GM12878 (cell line): ENCODE measurements at regions not wholly inside any gene's neighbourhood (a gene's known extent, or its start where the extent isn't known, plus 50 kb on each side); places are given as distances from the start of the nearest gene placed in this dataset.

Experiments used
- SMC3 ChIP-seq: IDR thresholded peaks from 2 replicates; pipeline ENCODE4 v1.6.1; 2011; ENCODE audit warnings: low read length, improper control_type of control experiment, borderline replicate concordance
- SREBF2 ChIP-seq: IDR thresholded peaks from 2 replicates; pipeline ENCODE4 v1.6.1; 2012; ENCODE audit warnings: mild to moderate bottlenecking, low read length
- TF ChIP-seq, protein P1 (sequence below): IDR thresholded peaks from 2 replicates; pipeline ENCODE4 v1.6.1; 2012; ENCODE audit warnings: mild to moderate bottlenecking, low read depth, low read length

DNA sequence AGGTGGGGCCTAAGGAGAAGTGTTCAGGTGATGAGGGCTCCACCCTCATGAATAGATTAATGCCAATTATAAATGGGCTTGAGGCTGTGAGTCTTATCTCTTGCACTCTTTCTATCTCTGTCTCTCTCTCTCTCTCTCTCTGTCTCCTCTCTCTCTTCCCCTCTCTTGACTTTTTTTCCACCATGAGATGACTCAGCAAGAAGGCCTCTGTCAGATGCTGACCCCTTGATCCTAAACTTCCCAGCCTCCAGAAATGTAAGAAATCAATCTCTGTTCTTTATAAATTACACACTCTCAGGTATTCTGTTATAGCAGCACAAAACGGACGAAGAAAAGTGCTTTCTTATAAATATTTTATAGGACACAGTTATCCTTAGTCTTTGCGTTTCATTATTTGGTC, 184.9 kb upstream of the PCDH7 start:
- no peak for TF ChIP-seq SREBF2
- no peak for TF ChIP-seq SMC3
- TF ChIP-seq, protein P1, sequence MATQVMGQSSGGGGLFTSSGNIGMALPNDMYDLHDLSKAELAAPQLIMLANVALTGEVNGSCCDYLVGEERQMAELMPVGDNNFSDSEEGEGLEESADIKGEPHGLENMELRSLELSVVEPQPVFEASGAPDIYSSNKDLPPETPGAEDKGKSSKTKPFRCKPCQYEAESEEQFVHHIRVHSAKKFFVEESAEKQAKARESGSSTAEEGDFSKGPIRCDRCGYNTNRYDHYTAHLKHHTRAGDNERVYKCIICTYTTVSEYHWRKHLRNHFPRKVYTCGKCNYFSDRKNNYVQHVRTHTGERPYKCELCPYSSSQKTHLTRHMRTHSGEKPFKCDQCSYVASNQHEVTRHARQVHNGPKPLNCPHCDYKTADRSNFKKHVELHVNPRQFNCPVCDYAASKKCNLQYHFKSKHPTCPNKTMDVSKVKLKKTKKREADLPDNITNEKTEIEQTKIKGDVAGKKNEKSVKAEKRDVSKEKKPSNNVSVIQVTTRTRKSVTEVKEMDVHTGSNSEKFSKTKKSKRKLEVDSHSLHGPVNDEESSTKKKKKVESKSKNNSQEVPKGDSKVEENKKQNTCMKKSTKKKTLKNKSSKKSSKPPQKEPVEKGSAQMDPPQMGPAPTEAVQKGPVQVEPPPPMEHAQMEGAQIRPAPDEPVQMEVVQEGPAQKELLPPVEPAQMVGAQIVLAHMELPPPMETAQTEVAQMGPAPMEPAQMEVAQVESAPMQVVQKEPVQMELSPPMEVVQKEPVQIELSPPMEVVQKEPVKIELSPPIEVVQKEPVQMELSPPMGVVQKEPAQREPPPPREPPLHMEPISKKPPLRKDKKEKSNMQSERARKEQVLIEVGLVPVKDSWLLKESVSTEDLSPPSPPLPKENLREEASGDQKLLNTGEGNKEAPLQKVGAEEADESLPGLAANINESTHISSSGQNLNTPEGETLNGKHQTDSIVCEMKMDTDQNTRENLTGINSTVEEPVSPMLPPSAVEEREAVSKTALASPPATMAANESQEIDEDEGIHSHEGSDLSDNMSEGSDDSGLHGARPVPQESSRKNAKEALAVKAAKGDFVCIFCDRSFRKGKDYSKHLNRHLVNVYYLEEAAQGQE = no peak
